ENCODE measurements at regions not wholly inside any gene's neighbourhood (a gene's known extent, or its start where the extent isn't known, plus 50 kb on each side); places are given as distances from the start of the nearest gene placed in this dataset.

DNA sequence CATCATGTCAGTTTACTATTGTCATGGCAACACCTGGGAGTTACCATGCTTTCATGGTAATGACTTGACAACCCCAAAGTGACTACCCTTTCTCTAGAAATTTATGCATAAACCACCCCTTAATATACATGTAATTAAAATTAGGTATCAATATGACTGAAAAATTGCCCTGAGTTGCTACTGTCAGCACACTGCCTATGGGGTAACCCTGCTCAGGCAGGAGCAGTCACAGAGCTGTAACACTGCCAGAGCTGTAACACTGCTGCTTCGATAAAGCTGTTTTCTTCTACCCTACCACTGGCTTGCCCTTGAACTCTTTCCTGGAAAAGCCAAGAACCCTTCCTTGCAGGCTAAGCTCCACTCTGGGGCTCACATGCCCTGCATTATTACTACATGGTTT lies 95.5 kb upstream of the SYT4 start:
- no peak overlapping the region for H3K27ac ChIP-seq
- in situ Hi-C loops (cut with MboI; ENCODE audit: low pct_ligation_motif_present in 1 of 4, low pct_unique_long_range_greater_than_20kb in 1 of 4, low sequenced_read_pairs in 3 of 4): no loop called here
- H3K27me3 ChIP-seq: no peaks in the 10 kb centered on the region
- intact Hi-C loops (cut with DNase I; ENCODE audit: low total_unique reads): no loop called here
- H3K36me3 ChIP-seq: no peaks in the 10 kb centered on the region
- H3K9me3 ChIP-seq: no peaks in the 10 kb centered on the region
- DNase-seq: no peak
- 40 to 63% methylated on average over 1 of the region's 1 CpG for WGBS, 2 donors (ENCODE audit: low coverage in 1 of 2)
- no peak for TF ChIP-seq EP300 (IDR thresholded peaks at IDR 0.05; ENCODE audit: low read depth)
- TF ChIP-seq, protein P1, sequence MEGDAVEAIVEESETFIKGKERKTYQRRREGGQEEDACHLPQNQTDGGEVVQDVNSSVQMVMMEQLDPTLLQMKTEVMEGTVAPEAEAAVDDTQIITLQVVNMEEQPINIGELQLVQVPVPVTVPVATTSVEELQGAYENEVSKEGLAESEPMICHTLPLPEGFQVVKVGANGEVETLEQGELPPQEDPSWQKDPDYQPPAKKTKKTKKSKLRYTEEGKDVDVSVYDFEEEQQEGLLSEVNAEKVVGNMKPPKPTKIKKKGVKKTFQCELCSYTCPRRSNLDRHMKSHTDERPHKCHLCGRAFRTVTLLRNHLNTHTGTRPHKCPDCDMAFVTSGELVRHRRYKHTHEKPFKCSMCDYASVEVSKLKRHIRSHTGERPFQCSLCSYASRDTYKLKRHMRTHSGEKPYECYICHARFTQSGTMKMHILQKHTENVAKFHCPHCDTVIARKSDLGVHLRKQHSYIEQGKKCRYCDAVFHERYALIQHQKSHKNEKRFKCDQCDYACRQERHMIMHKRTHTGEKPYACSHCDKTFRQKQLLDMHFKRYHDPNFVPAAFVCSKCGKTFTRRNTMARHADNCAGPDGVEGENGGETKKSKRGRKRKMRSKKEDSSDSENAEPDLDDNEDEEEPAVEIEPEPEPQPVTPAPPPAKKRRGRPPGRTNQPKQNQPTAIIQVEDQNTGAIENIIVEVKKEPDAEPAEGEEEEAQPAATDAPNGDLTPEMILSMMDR (IDR thresholded peaks at IDR 0.05): no peak
- no peak for TF ChIP-seq POLR2A (IDR thresholded peaks at IDR 0.05)
- TF ChIP-seq POLR2AphosphoS5 (IDR thresholded peaks at IDR 0.05): no peak
- H3K4me1 ChIP-seq: no peaks in the 10 kb centered on the region
- no peak overlapping the region for H3K4me3 ChIP-seq

DNA sequence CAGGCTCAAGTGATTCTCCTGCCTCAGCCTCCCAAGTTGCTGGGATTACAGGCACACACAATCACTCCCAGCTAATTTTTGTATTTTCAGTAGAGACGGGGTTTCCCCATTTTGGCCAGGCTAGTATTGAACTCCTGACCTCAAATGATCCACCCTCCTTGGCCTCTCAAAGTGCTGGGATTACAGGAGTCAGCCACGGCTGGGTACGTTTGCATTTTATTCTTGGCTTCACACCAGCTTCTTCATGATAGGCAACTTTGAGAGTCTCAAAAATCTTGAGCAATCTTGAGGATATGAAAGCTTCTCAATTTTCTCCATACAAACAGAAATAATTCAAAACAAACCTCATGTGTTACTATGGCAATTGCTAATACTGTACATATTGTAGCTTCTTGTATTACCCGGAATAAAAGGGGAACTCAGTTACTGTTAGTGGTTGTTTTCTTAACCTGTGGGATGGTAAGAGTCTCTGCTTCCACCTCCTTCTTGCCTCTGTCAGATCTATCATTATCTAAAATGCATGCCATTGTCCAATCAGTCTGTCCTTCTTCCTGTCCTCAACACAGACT lies 102.9 kb upstream of the SYT4 start:
- no peaks in the 10 kb centered on the region for H3K9me3 ChIP-seq
- TF ChIP-seq POLR2A (IDR thresholded peaks at IDR 0.05) (no peak), POLR2AphosphoS5 (IDR thresholded peaks at IDR 0.05) (no peak), EP300 (IDR thresholded peaks at IDR 0.05; ENCODE audit: low read depth) (no peak)
- TF ChIP-seq, protein P1 (IDR thresholded peaks at IDR 0.05): no peak
- 53 to 83% methylated on average over 1 to 4 of the region's 4 CpGs for WGBS, 2 donors (ENCODE audit: low coverage in 1 of 2)
- in situ Hi-C loops (cut with MboI; ENCODE audit: low pct_ligation_motif_present in 1 of 4, low pct_unique_long_range_greater_than_20kb in 1 of 4, low sequenced_read_pairs in 3 of 4): no loop called here
- H3K4me1 ChIP-seq: no peaks in the 10 kb centered on the region
- no peak overlapping the region for H3K4me3 ChIP-seq
- H3K27me3 ChIP-seq: no peaks in the 10 kb centered on the region
- intact Hi-C loops (cut with DNase I; ENCODE audit: low total_unique reads): no loop called here
- DNase-seq: no peak
- H3K27ac ChIP-seq: no peak overlapping the region
- H3K36me3 ChIP-seq: no peaks in the 10 kb centered on the region

DNA sequence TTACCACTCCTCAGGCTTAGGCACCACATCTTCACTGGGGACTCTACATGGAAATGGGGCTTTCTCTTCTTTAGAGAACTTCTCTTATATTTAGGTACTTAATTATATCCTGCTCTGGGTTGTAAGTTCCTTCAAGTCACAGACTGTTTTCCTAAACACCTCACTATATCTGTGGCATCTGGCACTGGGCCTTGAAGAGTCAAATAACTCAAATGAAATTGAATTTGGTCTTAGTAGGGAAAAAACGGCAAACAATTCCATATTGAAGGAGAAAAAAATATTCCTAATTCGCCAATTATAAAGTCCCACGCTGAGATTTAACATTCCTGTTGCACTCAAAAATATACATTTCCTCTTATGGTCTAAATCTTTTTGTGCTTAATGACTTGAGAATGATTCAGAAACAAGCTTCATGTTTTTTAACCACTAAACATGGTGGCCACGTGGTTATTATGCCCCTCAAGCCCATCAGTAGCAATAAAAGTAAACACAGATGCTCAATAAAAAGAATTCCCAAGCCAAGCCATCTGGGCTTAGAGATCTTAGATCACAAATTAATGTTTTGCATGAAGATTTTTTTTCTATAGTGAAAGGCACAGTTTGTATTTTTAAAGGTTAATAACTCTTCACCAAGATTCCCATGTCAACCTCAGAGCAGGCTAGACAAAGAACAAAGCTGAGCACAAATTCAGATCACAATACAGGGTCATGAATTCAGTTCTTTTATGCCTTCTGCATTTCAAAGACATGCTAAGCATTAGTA lies 105.5 kb upstream of the SYT4 start:
- no peaks in the 10 kb centered on the region for H3K9me3 ChIP-seq
- H3K4me3 ChIP-seq: no peak overlapping the region
- H3K27ac ChIP-seq: no peak overlapping the region
- DNase-seq: no peak
- no peak for TF ChIP-seq POLR2AphosphoS5 (IDR thresholded peaks at IDR 0.05)
- TF ChIP-seq, protein P1 (IDR thresholded peaks at IDR 0.05): no peak
- no peak for TF ChIP-seq EP300 (IDR thresholded peaks at IDR 0.05; ENCODE audit: low read depth)
- TF ChIP-seq POLR2A (IDR thresholded peaks at IDR 0.05): no peak
- in situ Hi-C loops (cut with MboI; ENCODE audit: low pct_ligation_motif_present in 1 of 4, low pct_unique_long_range_greater_than_20kb in 1 of 4, low sequenced_read_pairs in 3 of 4): no loop called here
- intact Hi-C loops (cut with DNase I; ENCODE audit: low total_unique reads): no loop called here
- no peaks in the 10 kb centered on the region for H3K4me1 ChIP-seq
- no peaks in the 10 kb centered on the region for H3K36me3 ChIP-seq
- 44 to 65% methylated on average over 3 to 4 of the region's 4 CpGs for WGBS, 2 donors (ENCODE audit: low coverage in 1 of 2)
- H3K27me3 ChIP-seq: no peaks in the 10 kb centered on the region

DNA sequence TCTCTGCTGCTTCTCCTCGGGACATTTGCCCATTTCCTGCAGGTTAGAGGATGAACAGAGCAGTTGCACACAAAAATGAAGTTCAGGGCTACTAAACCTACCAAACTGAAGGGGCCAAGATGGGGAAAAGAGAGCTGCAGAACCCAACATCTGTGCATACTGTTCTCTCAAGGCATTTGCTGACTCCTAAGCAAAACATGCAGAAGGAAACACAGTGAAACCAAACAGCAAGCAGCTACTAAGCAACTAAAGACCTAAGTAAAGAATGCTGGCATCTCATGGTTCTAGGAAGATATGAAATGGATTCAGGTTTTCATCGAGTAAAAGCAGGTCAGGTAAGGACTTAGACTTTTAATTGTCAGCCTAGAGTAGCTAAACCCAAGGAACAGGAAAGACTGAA lies 111.9 kb upstream of the SYT4 start:
- intact Hi-C loops (cut with DNase I; ENCODE audit: low total_unique reads) (no loop called here), in situ Hi-C loops (cut with MboI; ENCODE audit: low pct_ligation_motif_present in 1 of 4, low pct_unique_long_range_greater_than_20kb in 1 of 4, low sequenced_read_pairs in 3 of 4) (no loop called here)
- WGBS, 2 donors (ENCODE audit: low coverage in 1 of 2): 44 to 57% methylated on average over 2 of the region's 2 CpGs
- TF ChIP-seq, protein P1 (IDR thresholded peaks at IDR 0.05): no peak
- TF ChIP-seq EP300 (IDR thresholded peaks at IDR 0.05; ENCODE audit: low read depth): no peak
- no peak for TF ChIP-seq POLR2A (IDR thresholded peaks at IDR 0.05)
- TF ChIP-seq POLR2AphosphoS5 (IDR thresholded peaks at IDR 0.05): no peak
- Histone ChIP-seq H3K27me3 (no peaks in the 10 kb centered on the region), H3K36me3 (no peaks in the 10 kb centered on the region), H3K4me3 (no peak overlapping the region), H3K9me3 (no peaks in the 10 kb centered on the region), H3K27ac (no peak overlapping the region), H3K4me1 (no peaks in the 10 kb centered on the region)
- no peak for DNase-seq

Data from transverse colon (tissue), 4 donors.